ENCODE measurements at regions not wholly inside any gene's neighbourhood (a gene's known extent, or its start where the extent isn't known, plus 50 kb on each side); places are given as distances from the start of the nearest gene placed in this dataset.
"Not testable (repeated sequence)": the region's sequence is repeated elsewhere in the genome, so short reads cannot be mapped to it uniquely, and the experiment has no call there.

DNA sequence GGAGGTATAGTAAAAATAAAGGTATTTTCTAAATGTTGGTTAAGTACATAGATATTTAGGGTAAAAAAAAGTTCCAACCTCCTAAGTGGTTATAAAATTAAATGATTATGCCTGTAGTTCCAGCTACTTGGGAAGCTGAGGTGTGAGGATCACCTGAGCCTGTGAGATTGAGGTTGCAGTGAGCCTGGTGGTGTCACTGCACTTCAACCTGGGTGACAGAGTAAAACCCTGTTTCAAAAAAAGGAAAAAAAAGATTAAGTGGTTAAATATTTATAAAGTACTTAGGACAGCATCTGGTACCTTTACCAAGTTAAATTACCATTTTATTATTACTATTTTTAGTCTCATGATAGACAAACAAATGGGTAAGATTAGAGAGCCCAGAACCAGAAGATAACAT, 1801.0 kb downstream of the C4orf33 start:
- DNase-seq = no peak

DNA sequence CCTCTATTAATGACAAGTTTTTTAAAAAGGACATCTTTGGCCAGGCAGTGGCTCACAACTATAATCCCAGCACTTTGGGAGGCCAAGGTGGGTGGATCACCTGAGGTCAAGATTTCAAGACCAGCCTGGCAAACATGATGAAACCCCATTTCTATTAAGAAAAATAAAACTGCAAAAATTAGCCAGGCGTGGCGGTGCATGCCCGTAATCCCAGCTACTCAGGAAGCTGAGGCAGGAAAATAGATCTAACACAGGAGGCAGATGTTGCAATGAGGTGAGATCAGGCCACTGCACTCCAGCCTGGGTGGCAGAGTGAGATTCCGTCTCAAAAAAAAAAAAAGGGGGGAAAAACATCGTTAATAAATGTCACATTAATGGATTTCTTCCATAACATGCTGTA, 1805.4 kb downstream of the C4orf33 start:
- no peak for DNase-seq

DNA sequence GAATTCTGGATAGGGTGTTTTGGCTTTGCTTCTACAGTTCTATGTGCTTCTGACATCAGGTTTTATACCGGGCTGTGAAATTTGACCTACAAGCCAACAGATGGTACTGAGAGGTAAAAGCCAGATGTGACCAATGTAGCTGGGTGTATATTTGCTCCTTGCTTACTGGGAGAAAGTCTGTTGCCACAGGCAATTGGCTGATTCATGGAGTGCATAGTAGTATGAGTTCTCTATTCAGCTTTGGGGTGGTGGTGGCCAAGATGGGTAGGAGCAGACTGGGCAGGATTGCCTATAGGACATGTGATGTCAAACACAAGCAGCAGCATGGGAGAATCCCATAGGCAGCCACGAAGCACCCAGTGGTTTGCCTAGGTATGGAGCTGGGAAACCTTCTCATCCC, 1827.0 kb downstream of the C4orf33 start:
- DNase-seq = no peak

DNA sequence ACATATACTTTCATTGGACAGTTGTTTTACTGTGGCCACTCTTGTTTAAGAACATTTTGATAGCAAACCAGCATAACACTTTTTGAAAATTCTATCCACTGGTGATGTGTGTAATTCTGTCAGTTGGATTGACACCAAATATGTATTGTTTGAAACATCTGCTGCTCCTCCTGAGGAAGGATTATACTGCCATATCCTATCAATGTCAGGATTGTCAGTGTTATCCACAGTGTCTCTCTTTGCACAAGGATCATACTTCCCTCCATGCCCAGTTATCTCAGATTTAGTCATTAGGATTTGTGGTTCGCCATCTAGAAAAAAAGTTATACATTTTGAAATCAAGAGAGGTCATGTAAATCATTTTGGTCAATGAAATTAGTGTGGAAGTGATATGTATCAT, 1859.6 kb downstream of the C4orf33 start:
- no peak for DNase-seq

DNA sequence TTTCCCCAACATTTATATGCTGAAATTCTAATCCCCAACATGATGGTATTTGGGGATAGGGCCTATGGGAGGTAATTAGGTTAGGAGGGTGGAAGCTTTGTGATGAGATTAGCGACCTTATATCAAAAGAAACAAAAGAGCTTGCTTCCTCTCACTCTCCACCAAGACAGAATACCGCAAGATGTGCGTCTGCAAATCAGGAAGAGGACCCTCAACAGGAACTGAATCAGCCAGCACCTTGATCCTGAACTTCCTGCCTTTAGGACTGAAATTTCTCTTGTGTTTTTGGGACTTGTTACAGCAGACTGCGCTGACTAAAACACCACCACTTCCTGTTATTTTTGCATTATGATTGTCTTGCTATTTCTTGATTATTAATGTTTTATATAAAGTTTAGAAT, 1889.4 kb downstream of the C4orf33 start:
- no peak for DNase-seq

DNA sequence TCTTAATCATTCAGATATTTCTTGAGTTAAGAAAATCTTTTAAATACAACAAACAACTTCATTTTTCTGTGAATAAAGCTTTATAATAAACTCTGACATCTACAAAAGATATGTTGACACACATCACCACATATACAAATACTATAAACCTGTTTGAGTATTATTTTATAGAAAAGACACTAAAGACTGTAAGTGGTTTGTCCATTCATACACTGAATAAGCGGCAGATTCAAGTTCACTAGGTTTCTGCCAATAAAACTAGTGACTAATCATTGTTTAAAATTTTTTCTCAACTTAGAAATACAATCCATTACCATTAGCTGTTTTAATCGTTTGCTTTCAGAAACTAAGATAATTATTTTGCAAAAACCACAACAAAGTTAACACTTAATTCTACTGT, 1900.0 kb downstream of the C4orf33 start:
- no peak for DNase-seq

DNA sequence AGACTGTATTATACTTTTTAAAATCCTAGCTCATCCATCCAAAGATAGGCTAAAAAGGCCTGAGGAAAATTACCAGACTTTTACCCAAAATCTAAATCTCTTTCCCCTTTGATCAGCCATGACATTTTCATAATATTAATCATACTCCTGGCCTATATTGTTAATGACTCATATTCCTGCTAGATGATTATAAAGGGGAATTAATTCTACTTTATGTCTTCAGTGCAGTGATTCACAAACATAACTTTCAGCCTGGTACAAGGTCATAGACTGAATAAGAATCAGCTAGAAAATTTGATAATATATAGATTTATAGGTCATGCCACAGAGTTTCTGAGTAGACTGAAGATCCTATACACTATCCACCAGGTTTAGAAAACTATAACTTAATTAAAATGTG, 1905.4 kb downstream of the C4orf33 start:
- no peak for DNase-seq

DNA sequence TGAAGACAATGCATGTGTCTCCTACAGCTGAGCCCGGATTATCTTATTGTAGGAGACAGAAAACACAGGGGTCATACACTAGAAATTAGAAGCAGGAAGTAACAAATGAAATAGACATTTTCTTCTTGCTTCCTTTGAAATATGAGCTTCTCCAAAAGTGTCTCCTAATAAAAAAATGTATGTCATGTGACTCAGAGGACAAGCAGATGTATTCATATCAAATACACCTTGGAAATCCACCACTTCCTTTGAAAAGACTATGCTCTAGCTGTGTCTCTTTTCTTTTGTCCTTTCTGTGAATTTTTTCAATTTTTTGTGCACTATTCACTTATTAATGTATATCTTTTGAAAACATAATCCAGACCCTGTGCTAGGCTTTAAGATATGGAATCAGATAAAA, 1906.2 kb downstream of the C4orf33 start:
- no peak for DNase-seq

DNA sequence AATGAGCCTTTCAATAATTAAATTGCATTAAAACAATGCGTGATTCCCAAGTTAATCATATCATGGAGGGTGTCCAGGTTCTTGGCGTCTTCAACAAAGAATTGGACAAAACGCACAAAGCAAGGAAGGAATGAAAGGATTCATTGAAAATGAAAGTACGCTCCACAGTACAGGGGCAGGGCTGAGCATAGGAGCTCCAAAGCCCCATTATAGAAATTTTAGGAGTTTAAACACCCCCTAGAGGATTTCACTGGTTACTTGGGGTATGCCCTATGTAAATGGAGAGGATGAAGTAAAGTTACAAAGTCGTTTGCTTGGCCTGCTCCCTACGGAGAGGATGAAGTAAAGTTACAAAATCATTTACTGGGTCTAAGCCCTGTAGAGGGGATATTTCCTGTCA, 1910.4 kb downstream of the C4orf33 start:
- DNase-seq = no peak

DNA sequence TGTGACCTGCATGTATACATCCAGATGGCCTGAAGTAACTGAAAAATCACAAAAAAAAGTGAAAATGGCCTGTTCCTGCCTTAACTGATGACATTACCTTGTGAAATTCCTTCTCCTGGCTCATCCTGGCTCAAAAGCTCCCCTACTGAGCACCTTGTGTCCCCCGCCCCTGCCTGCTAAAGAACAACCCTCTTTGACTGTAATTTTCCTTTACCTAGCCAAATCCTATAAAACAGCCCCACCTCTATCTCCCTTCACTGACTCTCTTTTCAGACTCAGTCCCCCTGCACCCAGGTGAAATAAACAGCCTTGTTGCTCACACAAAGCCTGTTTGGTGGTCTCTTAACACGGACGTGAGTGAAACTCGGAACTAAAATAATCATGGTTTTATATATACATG, 1916.0 kb downstream of the C4orf33 start:
- DNase-seq = not testable (repeated sequence)

DNA sequence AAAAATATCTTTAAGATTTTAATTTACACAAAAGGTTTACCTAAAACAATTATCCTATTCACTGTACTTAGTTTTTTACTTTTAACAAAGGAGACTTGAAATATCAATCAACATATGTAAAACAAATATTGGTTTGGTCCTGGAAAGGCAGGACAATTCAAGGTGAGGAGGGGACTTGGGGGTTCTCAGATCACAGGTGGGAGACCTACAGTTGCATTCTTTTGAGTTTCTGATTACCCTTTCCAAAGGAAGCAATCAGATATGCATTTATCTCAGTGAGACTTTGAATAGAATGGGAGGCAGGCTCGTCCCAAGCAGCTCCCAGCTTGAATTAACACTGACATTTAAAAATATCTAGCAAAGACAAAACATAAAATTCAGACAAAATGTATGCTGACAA, 1917.3 kb downstream of the C4orf33 start:
- DNase-seq = no peak

DNA sequence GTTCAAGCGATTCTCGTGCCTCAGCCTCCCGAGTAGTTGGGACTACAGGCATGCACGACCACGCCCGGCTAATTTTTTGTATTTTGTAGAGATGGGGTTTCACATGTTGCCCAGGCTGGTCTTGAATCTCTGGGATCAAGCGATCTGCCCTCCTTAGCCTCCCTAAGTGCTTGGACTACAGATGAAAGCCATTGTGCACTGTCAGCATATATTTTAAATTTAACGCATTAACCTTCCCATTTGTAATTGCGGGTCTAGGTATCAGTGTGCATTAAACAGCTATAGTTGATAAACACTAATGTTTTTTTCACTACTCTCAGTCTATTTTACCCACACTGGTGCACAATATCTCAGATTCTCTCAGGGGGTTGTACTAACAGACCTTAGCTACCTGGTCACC, 1930.8 kb downstream of the C4orf33 start:
- DNase-seq = no peak

DNA sequence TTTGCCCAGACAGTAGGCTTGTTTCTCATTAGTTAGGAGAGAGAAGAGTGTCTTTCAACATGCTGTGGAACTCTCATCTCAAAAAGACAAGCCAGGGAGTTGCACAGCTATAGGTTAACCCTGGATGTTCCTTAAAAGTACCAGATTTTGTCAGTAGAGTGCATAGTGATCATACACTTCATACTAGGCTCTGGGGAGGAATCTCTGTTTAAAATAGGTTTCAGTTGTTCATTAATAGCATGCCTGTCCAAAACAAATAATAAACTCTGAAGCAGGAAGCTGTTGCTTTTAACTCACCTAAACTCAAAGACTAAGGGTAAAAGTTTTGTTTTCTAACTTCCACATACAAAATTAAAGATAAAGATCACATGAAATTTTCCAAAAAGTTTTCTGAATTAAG, 1948.4 kb downstream of the C4orf33 start:
- DNase-seq = no peak

DNA sequence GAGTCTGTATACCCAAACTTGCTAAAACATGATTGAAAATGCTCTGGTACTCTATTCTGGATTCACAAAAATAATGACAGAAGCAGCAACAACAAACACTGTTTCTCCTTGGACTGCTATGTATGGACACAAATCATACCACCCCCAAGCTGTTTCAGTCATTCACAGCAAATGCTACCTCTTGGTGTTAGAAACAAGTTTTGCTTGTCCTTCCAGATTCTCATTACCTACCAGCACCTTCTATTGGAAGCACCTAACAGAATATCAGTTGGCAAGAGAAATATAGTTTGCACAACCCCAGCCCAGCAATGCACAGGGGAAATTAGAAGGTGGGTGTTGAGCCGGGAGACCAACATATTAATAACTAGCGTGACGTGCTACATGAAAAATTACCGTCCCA, 1950.9 kb downstream of the C4orf33 start:
- DNase-seq = no peak

DNA sequence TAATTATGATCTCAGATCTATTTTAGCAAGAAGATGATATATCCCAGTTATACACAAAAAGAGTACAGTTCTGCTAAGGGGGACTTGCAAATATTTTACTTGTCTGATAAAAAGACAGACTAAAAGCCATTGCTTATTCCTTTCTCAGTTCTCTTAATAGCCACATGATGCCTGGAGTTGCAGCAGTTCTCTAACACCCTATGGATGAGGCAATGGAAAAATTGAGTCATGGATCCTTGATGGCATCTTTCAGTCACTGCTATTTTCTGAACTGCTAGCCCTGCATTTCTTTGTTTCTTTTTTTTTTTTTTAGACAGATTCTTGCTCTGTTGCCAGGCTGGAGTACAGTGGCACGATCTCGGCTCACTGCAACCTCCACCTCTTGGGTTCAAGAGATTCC, 1956.7 kb downstream of the C4orf33 start:
- no peak for DNase-seq

DNA sequence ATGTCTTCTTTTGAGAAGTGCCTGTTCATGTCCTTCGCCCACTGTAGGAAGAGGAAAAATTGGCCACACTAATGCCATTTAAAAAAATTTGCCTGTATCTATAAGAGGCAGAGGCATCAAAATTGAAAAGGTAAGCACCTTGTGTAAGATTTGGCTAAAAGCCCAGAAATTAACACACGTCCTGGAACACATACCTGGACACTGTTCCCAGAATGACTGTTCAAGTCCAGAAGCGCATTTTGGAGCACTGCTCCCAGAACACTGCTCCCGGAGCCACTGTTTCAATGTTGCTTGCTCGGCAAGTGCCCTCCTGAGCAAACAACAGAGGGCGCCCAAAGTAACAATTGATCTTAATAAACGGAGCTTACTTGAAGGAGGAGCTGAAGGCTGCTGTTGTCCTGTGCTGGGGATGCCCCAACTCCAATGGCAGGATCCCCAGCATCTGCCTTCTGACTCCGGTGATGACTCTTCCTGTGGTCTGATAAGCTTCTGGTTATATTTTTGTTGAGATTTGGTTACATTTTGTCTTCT, 1958.6 kb downstream of the C4orf33 start:
- DNase-seq = no peak

DNA sequence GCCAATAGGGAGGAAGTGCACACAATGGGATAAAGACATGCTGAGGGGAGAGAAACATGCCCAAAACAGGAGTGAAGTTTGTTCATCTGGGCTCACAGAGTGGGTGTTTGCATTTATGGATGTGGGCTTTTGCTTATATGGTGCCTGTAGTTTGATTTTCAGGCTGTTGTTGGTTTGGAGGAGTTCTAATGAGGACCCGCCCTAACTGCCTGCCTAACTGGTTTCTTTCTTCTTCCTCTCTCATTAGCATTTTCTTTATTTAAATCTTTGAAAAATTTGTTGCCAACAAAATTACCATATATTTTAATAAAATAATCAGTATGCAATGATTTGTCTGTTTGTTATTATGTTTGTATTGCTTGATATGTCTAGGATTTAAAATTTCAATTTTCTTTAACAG, 1965.8 kb downstream of the C4orf33 start:
- DNase-seq = no peak

DNA sequence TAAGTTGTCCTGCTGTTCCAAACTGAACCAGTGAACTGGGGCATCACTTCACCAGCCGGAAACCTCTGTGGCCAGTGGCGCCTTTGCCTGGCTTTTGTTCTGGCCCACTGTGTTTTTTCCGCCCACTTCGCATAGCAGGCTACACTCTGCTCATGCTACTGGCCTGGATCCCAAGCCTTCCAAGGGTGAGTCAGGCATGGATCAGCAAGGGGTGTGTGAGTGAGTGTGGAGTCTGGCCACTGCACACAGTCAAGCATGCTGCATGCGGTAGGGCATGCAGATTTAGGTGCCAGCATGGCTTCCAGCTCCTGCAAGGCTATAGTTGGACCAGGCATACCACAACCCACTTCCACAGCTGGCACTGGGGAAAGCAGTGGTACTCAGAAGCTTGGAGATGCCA, 1967.9 kb downstream of the C4orf33 start:
- no peak for DNase-seq

DNA sequence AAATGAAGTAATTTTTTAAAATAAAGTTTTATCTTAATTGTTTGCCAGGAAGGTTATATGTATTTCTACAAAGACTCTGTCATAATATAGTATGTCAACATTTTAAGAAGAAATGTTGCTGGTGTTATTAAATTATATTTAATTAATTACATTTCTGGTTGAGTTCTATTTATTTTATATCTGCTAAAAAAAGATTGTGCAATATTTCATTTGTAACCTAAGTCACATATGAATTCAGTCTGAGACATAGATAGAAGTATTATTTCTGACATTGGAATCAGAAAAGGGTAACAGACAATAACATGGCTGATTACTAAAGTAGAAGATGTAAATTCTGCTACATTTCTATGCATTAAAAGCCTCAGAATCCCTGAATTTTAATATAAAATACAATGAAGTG, 1985.1 kb downstream of the C4orf33 start:
- no peak for DNase-seq

DNA sequence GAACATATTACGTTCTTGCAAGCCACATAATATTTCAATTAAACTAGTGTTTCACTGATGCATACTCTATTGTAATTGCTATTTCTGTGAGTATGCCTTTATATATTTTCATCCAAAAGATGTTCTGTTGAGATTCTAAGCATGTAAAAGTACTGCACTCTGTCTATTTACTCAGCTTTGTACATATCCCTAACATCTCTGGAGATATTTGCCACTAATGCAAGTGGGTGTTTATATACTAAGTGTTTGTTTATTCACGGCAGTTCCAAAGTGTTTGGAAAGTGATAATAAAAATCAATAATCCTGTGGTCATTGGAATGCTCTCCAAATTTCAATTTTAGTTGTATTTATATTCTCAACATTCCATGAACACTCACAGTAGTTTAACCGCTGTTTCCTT, 1989.0 kb downstream of the C4orf33 start:
- DNase-seq = no peak

DNA sequence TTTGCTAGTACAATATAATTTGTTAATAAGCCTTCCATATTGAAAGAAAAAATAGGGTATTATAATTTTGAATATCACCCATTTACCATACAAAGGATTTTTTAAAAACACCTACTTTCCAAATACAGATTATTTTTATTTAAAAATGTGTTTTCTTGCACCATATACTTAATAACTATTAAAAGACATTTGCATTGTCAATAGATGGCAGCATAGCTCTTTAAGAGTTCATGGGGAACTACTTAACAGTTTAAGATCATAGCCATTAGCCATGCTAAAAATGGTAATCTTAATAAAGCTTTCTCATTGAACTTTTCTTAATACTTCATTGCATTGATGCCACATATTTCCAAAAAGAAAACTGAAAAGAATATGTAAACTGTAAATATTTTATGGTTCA, 1995.9 kb downstream of the C4orf33 start:
- peak in 1 of 2 experiments; percentile 45 for DNase-seq

DNA sequence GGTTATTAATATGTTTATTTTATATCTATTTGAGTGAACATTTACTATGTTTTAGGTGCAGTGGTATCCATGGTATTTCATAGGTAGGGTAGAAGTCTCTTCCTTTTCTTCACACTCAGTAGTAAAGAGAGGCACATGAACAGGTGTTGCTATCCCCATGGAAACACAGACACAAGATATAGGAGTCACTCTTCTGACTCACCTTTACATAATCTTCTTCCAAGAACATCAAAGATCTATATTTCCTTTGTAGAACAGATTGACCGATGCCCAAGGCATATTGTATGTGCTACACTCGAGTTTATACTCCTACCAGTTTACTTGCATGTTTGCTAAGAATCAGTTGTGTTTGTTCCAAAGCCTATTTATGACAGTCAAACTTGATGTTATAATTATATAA, 1997.4 kb downstream of the C4orf33 start:
- DNase-seq = no peak

DNA sequence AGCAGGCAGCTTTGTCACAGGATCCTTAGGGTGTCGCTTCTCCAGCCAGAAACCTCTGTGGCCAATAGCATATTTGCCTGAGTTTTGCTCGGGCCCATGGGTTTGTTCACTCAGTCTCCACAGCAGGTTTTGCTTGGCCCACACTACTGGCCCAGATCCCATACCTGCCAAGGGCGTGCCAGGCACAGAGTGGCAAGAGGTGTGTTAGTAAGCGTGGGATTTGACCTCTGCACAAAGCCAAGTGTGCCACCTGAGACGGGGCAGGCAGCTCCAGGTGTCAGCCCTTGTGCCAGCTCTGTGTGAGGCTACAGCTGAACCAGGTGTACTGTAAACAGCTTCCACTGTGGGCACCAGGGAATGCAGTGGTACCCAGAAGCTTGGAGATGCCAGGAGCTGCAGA, 2003.0 kb downstream of the C4orf33 start:
- no peak for DNase-seq

DNA sequence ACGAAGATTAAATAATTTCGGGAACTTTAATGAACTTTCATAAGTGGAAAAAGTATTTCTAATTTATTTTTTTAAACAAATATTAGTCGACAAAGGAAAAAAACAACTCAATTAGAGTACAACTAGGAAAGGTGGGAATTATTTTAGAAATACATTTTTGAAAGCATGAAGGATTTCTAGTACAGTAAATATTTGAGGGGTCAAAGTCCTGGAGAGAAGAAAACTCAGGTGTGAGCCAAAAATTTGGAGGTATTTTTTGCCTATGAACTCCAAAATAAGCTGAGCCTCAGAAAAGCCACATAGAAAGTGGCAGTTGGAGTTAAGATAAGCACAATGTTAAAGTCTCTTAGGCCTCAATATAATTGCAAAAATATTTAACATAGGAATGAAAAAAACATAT, 2017.3 kb downstream of the C4orf33 start:
- DNase-seq = no peak

DNA sequence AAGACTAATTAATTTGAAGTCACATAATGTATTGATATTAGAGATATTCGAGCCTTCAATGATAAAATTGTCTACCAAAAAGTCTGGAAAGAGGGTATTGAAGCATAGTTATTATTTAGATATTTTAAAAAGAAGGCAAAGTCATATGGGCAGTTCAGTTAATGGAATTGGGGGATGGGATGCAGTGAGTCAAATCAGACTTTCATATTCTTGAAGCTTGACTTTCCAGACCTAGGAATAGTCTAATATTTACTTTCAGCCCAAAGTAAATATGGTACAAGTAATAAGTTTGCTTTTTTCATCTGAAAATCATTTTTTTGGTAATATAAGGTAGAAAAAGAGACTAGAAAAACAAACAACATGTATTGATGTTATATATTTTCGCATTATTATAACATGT, 2017.8 kb downstream of the C4orf33 start:
- DNase-seq = no peak

DNA sequence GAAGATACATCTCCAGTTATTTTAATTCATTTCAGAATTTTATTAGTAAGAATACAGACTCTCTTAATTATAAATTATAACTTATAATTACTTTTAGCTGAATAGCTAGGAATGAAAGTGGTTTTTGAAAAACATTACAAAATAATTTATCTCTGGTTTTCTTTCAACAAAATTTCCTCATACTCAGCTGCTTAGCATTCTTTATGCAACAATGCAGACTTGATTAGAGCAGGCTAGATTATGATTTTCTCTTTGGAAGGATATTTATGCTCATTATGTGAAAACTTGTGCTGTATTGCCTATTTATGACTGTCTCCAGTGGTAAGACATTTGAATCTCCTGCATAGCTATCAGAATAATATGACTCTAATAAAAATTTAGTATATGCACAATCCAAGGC, 2023.7 kb downstream of the C4orf33 start:
- no peak for DNase-seq
